PC-9 (cell line): ENCODE measurements at regions not wholly inside any gene's neighbourhood (a gene's known extent, or its start where the extent isn't known, plus 50 kb on each side); places are given as distances from the start of the nearest gene placed in this dataset.

ENCODE experiments used
- BruUV-seq: library from RNA; stranded (reverse); fragments of 400-500 nt; replicated peaks from 2 replicates; lab custom pipeline; 2021; lab: Mats Ljungman, UMichigan
- CTCF ChIA-PET: fragments of 300-600 bp; sonication (Branson Sonifier 250); formaldehyde crosslinking; loops from one replicate; lab custom pipeline; 2022; ENCODE audit warnings: antibody characterized with exemption; lab: Charles Lee
- POLR2A ChIA-PET: fragments of 300-600 bp; sonication (Branson Sonifier 250); formaldehyde crosslinking; loops from one replicate; lab custom pipeline; 2022; ENCODE audit warnings: antibody characterized with exemption; ENCODE audit not compliant: unreplicated experiment; lab: Charles Lee
- DNase-seq, 2 experiments: peaks; one replicate each; pipeline versions ENCODE4 v3.0.0 to v3.0.0-alpha.2; 2015 to 2022; ENCODE audit warnings: mixed read lengths in 1 of 2
- H2AFZ ChIP-seq: fragments of 200-600 bp; sonication (generic); 2 replicates; pipeline ENCODE4 v1.8.1; 2017; ENCODE audit warnings: antibody characterized with exemption
- H3F3A ChIP-seq: fragments of 200-600 bp; sonication (generic); 2 replicates; pipeline ENCODE4 v1.8.1; 2017; ENCODE audit warnings: antibody characterized with exemption, mild to moderate bottlenecking, low read depth; ENCODE audit not compliant: insufficient read depth
- H3K27ac ChIP-seq: fragments of 200-600 bp; sonication (generic); 2 replicates; pipeline ENCODE4 v1.6.1; 2016; ENCODE audit warnings: mixed run types
- H3K27me3 ChIP-seq: fragments of 200-600 bp; sonication (generic); 2 replicates; pipeline ENCODE4 v1.6.1; 2016; ENCODE audit warnings: low read depth, mixed run types; ENCODE audit not compliant: insufficient read depth
- H3K36me3 ChIP-seq: fragments of 200-600 bp; sonication (generic); 2 replicates; pipeline ENCODE4 v1.6.1; 2016; ENCODE audit warnings: low read depth, mixed run types
- H3K4me1 ChIP-seq: fragments of 200-600 bp; sonication (generic); replicated peaks from 2 replicates; pipeline ENCODE4 v1.6.1; 2016; ENCODE audit warnings: mixed run types; ENCODE audit not compliant: insufficient read depth
- H3K4me2 ChIP-seq: fragments of 200-600 bp; sonication (generic); 2 replicates; pipeline ENCODE4 v1.6.1; 2017; ENCODE audit warnings: mixed run types
- H3K4me3 ChIP-seq: fragments of 200-600 bp; sonication (generic); 2 replicates; pipeline ENCODE4 v1.6.1; 2016; ENCODE audit warnings: mixed run types
- H3K79me2 ChIP-seq: fragments of 200-600 bp; sonication (generic); 2 replicates; pipeline ENCODE4 v1.6.1; 2017; ENCODE audit warnings: low read depth, mixed run types
- H3K9me2 ChIP-seq: fragments of 200-600 bp; sonication (generic); 2 replicates; pipeline ENCODE4 v1.8.1; 2017; ENCODE audit warnings: mild to moderate bottlenecking; ENCODE audit not compliant: insufficient read depth
- H3K9me3 ChIP-seq: fragments of 200-600 bp; sonication (generic); 2 replicates; pipeline ENCODE4 v1.8.1; 2016; ENCODE audit warnings: low read depth; ENCODE audit not compliant: insufficient read depth
- H4K20me1 ChIP-seq: fragments of 200-600 bp; sonication (generic); 2 replicates; pipeline ENCODE4 v1.8.1; 2017; ENCODE audit not compliant: insufficient read depth
- EZH2 ChIP-seq: fragments of 200-600 bp; sonication (generic); IDR thresholded peaks from 2 replicates; pipeline ENCODE4 v1.8.0; 2017; ENCODE audit warnings: antibody characterized with exemption, low read depth
- intact Hi-C: fragments of 100-400 bp; cut with micrococcal nuclease; formaldehyde crosslinking; loops from one replicate; pipeline ENCODE4 v1.10.0; 2022; ENCODE audit not compliant: unreplicated experiment
- TF ChIP-seq, protein P1 (sequence below): fragments of 200-600 bp; sonication (generic); conservative IDR thresholded peaks from 2 replicates; pipeline ENCODE4 v1.6.1; 2017; ENCODE audit warnings: mixed run types, antibody characterized with exemption, mild to moderate bottlenecking, moderate library complexity

DNA sequence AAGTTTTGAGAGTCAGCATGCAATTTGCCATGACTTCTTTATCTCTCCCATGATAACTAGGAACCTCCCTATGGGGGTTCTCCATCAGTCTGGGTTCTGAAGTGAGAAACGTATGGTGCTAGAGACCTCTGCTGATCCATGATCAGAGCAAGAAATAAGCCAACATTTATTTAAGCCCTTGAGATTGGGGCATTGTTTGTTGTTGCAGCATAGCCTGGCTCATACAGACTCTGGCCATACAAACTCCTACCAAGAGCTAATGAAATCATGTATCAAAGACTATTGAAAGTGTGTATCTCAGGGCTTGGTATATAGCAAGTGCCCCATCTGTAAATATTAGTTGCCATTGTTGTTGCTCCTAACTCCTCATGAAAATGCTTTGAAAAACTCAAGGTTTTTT, 233.9 kb downstream of the MAF start:
- 0 out of 2 replicates have a peak, but pooled peaks cover 9% of the 10 kb centered on the region for H3K27me3 ChIP-seq
- H3K9me3 ChIP-seq, result no peaks in the 10 kb centered on the region
- no peaks in the 10 kb centered on the region for H3K9me2 ChIP-seq
- H3K36me3 ChIP-seq, result no peaks in the 10 kb centered on the region
- H3K4me2 ChIP-seq, result no peak overlapping the region
- H4K20me1 ChIP-seq, result no peaks in the 10 kb centered on the region
- ChIA-PET POLR2A (no interaction called here), CTCF (no interaction called here)
- H2AFZ ChIP-seq, result no peak overlapping the region
- TF ChIP-seq, protein P1, sequence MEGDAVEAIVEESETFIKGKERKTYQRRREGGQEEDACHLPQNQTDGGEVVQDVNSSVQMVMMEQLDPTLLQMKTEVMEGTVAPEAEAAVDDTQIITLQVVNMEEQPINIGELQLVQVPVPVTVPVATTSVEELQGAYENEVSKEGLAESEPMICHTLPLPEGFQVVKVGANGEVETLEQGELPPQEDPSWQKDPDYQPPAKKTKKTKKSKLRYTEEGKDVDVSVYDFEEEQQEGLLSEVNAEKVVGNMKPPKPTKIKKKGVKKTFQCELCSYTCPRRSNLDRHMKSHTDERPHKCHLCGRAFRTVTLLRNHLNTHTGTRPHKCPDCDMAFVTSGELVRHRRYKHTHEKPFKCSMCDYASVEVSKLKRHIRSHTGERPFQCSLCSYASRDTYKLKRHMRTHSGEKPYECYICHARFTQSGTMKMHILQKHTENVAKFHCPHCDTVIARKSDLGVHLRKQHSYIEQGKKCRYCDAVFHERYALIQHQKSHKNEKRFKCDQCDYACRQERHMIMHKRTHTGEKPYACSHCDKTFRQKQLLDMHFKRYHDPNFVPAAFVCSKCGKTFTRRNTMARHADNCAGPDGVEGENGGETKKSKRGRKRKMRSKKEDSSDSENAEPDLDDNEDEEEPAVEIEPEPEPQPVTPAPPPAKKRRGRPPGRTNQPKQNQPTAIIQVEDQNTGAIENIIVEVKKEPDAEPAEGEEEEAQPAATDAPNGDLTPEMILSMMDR, result no peak
- no peak for TF ChIP-seq EZH2
- H3K4me3 ChIP-seq, result no peak overlapping the region
- H3K27ac ChIP-seq, result no peak overlapping the region
- DNase-seq, result no peak
- H3K79me2 ChIP-seq, result no peaks in the 10 kb centered on the region
- H3F3A ChIP-seq, result no peaks in the 10 kb centered on the region
- BruUV-seq, result no TSS peak
- intact Hi-C loops, result no loop called here
- H3K4me1 ChIP-seq, result no peaks in the 10 kb centered on the region

DNA sequence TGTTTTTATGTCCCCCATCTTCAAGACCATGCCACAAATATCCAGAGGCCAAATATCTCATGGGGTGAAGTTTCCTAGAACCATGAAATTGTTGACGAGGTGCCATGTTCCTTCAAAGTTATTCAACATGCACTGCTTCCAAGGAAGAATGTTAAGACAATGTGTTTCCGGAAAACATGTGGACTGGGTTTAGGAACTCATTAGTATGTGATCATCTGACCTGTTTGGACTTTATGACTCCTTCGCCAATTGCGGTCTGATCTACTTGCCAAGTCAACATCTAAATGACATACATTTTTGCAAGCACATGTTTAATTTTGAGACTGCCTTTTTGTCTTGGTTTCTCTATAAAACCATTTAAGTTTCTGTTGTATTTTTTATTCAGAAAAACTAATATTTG, 234.8 kb downstream of the MAF start:
- no TSS peak for BruUV-seq
- no peaks in the 10 kb centered on the region for H3K4me1 ChIP-seq
- H4K20me1 ChIP-seq, result no peaks in the 10 kb centered on the region
- no peaks in the 10 kb centered on the region for H3K9me3 ChIP-seq
- no peak overlapping the region for H3K4me2 ChIP-seq
- H3K36me3 ChIP-seq, result no peaks in the 10 kb centered on the region
- H2AFZ ChIP-seq, result no peak overlapping the region
- no peak overlapping the region for H3K4me3 ChIP-seq
- intact Hi-C loops, result no loop called here
- H3K79me2 ChIP-seq, result no peaks in the 10 kb centered on the region
- POLR2A ChIA-PET, result no interaction called here
- CTCF ChIA-PET, result no interaction called here
- no peaks in the 10 kb centered on the region for H3F3A ChIP-seq
- no peaks in the 10 kb centered on the region for H3K9me2 ChIP-seq
- TF ChIP-seq EZH2, result no peak
- TF ChIP-seq, protein P1, result no peak
- peaks cover 19% of the 10 kb centered on the region; the same call in 1 of the 2 replicates for H3K27me3 ChIP-seq
- no peak for DNase-seq
- H3K27ac ChIP-seq, result no peak overlapping the region

DNA sequence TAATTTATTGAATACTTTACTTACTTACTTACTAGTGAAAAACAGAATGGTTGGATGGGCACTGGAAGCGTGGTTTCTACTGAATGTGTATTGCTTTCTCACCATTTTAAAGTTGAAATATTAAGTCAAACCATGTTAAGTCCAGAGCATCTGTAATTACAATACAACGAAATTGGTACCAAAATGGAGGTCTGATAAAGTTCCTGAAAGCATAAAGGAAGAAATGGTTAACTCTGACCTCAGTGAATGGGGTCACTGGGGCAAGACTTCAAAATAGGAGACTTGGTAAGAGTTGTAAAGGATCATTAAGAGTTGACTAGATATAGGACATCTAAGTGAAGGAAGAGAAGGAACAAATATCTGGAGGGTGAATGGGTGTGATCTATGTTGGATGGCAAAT, 237.1 kb downstream of the MAF start:
- H3K9me2 ChIP-seq, result no peaks in the 10 kb centered on the region
- no peaks in the 10 kb centered on the region for H3K36me3 ChIP-seq
- CTCF ChIA-PET, result no interaction called here
- POLR2A ChIA-PET, result no interaction called here
- intact Hi-C loops, result no loop called here
- H3K4me1 ChIP-seq, result no peaks in the 10 kb centered on the region
- no peaks in the 10 kb centered on the region for H3K79me2 ChIP-seq
- no peak overlapping the region for H3K4me2 ChIP-seq
- no TSS peak for BruUV-seq
- TF ChIP-seq EZH2, result no peak
- TF ChIP-seq, protein P1, result no peak
- H3F3A ChIP-seq, result no peaks in the 10 kb centered on the region
- H2AFZ ChIP-seq, result no peak overlapping the region
- H3K27ac ChIP-seq, result no peak overlapping the region
- no peak for DNase-seq
- H3K9me3 ChIP-seq, result no peaks in the 10 kb centered on the region
- no peaks in the 10 kb centered on the region for H4K20me1 ChIP-seq
- peaks cover 23% of the 10 kb centered on the region; the same call in 1 of the 2 replicates for H3K27me3 ChIP-seq
- H3K4me3 ChIP-seq, result no peak overlapping the region
